ACC112 (cell line): ENCODE measurements at regions not wholly inside any gene's neighbourhood (a gene's known extent, or its start where the extent isn't known, plus 50 kb on each side); places are given as distances from the start of the nearest gene placed in this dataset.

Source experiments
- H2AFZ ChIP-seq: fragments of 200-600 bp; sonication (generic); one replicate; pipeline ENCODE4 v1.6.0; 2017; ENCODE audit warnings: antibody characterized with exemption, low read length; ENCODE audit not compliant: unreplicated experiment
- H3K27ac ChIP-seq: fragments of 200-600 bp; sonication (generic); 2 replicates; pipeline ENCODE4 v1.5.1; 2014; ENCODE audit warnings: low read depth, mild to moderate bottlenecking, antibody characterized with exemption, low read length, moderate library complexity
- H3K27me3 ChIP-seq: fragments of 200-600 bp; sonication (generic); 2 replicates; pipeline ENCODE4 v1.6.1; 2014; ENCODE audit warnings: mild to moderate bottlenecking, antibody characterized with exemption, low read length, moderate library complexity, mixed read lengths; ENCODE audit not compliant: insufficient read depth
- H3K36me3 ChIP-seq: fragments of 200-600 bp; sonication (generic); 2 replicates; pipeline ENCODE4 v1.6.1; 2016; ENCODE audit warnings: mild to moderate bottlenecking, antibody characterized with exemption, low read length, moderate library complexity, mixed read lengths; ENCODE audit not compliant: insufficient read depth
- H3K4me1 ChIP-seq: fragments of 200-600 bp; sonication (generic); one replicate; pipeline ENCODE4 v1.6.1; 2016; ENCODE audit warnings: low read length, mixed read lengths; ENCODE audit not compliant: insufficient read depth, unreplicated experiment, control insufficient read depth
- H3K4me3 ChIP-seq: fragments of 200-600 bp; sonication (generic); 2 replicates; pipeline ENCODE4 v1.5.1; 2014; ENCODE audit warnings: mild to moderate bottlenecking, low read depth, low read length
- H3K79me2 ChIP-seq: fragments of 200-600 bp; sonication (generic); one replicate; pipeline ENCODE4 v1.6.0; 2016; ENCODE audit warnings: low read length; ENCODE audit not compliant: control insufficient read depth, unreplicated experiment, insufficient read depth

DNA sequence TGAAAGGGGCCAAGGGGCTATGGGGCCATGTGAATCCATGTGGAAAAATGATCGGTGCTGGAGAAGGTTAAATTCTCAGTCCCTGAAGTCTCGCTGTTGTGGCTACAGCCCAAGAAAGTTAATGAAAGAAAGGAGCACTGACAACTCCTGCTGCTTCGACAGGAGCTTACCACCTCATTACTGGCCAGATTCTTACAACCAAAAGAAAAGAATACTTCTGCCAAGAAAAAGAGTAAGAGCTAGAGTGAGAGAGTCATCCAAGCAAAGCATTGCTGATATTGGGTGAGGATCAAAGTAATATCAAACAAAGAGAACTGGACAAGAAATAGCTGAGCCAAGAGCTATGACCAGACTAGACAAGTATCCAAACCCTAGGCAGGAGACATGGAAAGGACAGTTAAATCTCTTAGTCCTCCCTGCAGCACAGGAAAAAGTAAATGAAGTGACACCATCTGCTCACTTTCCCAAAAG is 348.4 kb upstream of the PLSCR5 start:
- Histone ChIP-seq H3K79me2 (no peaks in the 10 kb centered on the region), H3K4me3 (peak overlapping the region; percentile 12), H3K27me3 (no peaks in the 10 kb centered on the region), H3K27ac (no peak overlapping the region), H3K36me3 (no peaks in the 10 kb centered on the region), H3K4me1 (no peaks in the 10 kb centered on the region), H2AFZ (peak overlapping the region; percentile 84)

DNA sequence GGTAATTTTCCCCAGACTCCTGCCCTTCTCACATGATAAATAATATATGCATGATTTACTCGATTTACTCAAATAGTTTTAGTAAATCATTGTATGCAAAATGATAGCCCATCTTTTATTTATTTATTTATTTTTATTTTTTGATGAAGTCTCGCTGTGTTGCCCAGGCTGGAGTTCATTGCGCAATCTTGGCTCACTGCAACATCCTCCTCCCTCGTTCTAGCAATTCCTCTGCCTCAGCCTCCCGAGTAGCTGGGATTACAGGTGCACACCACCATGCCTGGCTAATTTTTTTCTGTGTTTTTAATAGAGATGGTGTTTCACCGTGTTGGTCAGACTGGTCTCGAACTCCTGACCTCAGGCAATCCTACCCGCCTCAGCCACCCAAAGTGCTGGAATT is 343.8 kb upstream of the PLSCR5 start:
- H3K36me3 ChIP-seq, result no peaks in the 10 kb centered on the region
- no peak overlapping the region for H3K27ac ChIP-seq
- H3K4me1 ChIP-seq, result no peaks in the 10 kb centered on the region
- H3K79me2 ChIP-seq, result no peaks in the 10 kb centered on the region
- H3K27me3 ChIP-seq, result no peaks in the 10 kb centered on the region
- H3K4me3 ChIP-seq, result no peak overlapping the region
- no peak overlapping the region for H2AFZ ChIP-seq

DNA sequence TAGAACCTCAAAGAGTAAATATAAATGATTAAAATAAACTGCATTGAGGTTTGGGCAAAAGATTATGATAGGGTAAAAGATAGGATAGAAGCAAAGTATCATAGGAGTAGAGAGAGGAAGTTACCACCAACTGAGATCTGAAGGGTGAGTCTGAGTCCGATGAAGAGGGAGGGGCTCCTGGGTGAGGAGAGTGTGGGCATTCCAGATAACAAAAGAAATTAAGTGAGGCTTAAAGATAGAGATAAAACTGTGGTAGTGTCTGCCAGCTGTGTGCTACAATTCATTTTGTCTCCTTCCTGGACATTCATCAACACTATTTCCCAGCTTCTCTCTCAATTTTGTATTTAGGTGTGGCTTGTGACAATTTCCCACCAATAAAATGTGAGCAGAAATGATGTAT is 343.0 kb upstream of the PLSCR5 start:
- Histone ChIP-seq H3K27ac (no peak overlapping the region), H3K4me1 (no peaks in the 10 kb centered on the region), H3K4me3 (no peak overlapping the region)

DNA sequence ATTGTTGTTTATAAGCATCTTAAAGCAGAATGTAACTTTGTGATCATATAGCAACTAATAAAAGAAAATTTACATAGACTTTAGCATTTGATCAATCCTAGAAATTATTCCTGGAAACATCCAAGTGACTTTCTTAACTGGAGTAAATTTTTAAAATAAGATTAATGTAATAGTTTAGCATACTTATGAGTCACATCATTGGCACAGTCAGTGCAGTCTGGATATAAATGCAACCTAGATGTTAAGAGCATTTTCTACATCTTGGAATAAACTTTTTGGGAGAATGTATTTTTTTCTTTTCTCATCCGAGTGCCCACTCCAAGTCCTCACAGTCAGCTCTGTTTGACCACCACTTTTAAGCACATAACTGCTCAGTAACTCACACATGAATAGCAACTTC is 324.6 kb upstream of the PLSCR5 start:
- H3K36me3 ChIP-seq, result no peaks in the 10 kb centered on the region
- peak overlapping the region; percentile 58 for H2AFZ ChIP-seq
- H3K4me1 ChIP-seq, result no peaks in the 10 kb centered on the region
- no peaks in the 10 kb centered on the region for H3K79me2 ChIP-seq
- H3K4me3 ChIP-seq, result no peak overlapping the region
- H3K27me3 ChIP-seq, result no peaks in the 10 kb centered on the region
- H3K27ac ChIP-seq, result no peak overlapping the region

More for the DNA sequence above, 343.0 kb upstream of the PLSCR5 start:
- Histone ChIP-seq H3K27me3 (no peaks in the 10 kb centered on the region), H2AFZ (no peak overlapping the region), H3K36me3 (no peaks in the 10 kb centered on the region), H3K79me2 (no peaks in the 10 kb centered on the region)

DNA sequence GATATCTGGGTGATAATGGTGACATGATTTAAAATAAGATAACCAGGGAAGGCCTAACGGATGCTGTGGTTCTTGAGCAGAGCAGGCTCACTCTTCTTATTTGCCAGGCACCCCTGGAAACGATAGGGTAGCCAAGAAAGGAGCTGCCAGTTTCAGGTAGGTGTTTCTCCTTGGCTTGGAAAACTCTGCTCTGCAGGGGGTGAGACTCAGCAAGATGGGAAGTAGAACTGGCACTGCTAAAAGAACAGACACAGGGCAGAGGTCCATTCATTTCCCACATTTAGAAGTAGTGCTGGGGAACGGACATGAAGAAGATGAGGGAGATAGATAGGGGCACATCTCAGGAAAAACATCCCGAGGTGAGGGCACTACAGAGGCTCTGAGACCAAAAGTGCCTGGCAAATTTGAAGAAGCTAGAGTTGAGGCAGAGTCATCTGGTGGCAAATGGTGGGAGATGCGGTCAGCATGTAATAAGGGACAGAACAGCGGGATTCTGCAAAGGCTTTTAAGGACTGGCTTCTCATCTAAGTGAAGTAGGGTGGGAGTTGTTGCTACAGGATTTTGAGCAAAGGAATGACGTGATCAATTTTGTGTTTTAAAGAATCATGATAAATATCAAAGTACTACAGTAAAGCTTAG is 323.4 kb upstream of the PLSCR5 start:
- Histone ChIP-seq H3K27me3 (no peaks in the 10 kb centered on the region), H2AFZ (no peak overlapping the region), H3K27ac (no peak overlapping the region), H3K79me2 (no peaks in the 10 kb centered on the region), H3K4me3 (no peak overlapping the region), H3K4me1 (no peaks in the 10 kb centered on the region), H3K36me3 (no peaks in the 10 kb centered on the region)

DNA sequence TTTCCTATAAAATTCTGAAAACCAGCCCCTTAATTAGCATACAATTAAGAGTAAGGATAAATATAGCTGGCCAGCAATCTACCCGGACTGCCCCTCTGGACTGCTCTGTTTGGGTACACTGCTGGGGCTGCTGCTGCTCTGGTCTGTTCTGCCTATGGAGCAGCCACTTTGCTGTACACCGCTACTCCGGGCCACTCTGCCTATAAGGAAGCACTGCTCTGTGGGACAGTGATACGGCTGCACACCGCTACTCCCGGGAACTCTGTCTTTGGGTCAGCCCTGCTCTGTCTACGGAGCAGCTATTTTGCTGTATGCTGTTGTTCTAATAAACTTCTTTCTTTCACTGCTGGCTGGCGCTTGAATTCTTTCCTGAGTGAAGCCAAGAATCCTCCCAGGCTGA is 316.5 kb upstream of the PLSCR5 start:
- H3K27ac ChIP-seq, result no peak overlapping the region
- no peak overlapping the region for H3K4me3 ChIP-seq
- no peaks in the 10 kb centered on the region for H3K4me1 ChIP-seq
- no peak overlapping the region for H2AFZ ChIP-seq
- no peaks in the 10 kb centered on the region for H3K79me2 ChIP-seq
- H3K36me3 ChIP-seq, result no peaks in the 10 kb centered on the region
- no peaks in the 10 kb centered on the region for H3K27me3 ChIP-seq

DNA sequence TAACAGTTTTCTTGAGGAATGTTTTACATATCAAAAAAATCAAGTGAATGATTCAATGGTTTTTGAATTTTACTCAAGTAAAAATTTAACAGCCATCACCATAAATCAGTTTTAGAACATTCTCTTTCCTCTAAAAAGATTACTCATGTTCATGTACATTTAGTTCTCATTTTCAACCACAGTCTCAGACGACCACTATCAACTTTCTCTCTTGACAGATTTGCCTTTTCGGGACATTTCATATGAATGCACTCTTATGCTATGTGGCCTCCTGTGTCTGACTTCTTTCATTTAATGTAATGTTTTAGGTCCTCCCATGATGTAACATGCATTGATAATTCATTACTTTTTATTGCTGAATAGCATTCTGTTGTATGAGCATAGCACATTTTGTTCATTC is 309.3 kb upstream of the PLSCR5 start:
- no peak overlapping the region for H2AFZ ChIP-seq
- no peak overlapping the region for H3K27ac ChIP-seq
- no peak overlapping the region for H3K4me3 ChIP-seq
- H3K4me1 ChIP-seq, result no peaks in the 10 kb centered on the region
- H3K27me3 ChIP-seq, result no peaks in the 10 kb centered on the region
- no peaks in the 10 kb centered on the region for H3K36me3 ChIP-seq
- no peaks in the 10 kb centered on the region for H3K79me2 ChIP-seq

DNA sequence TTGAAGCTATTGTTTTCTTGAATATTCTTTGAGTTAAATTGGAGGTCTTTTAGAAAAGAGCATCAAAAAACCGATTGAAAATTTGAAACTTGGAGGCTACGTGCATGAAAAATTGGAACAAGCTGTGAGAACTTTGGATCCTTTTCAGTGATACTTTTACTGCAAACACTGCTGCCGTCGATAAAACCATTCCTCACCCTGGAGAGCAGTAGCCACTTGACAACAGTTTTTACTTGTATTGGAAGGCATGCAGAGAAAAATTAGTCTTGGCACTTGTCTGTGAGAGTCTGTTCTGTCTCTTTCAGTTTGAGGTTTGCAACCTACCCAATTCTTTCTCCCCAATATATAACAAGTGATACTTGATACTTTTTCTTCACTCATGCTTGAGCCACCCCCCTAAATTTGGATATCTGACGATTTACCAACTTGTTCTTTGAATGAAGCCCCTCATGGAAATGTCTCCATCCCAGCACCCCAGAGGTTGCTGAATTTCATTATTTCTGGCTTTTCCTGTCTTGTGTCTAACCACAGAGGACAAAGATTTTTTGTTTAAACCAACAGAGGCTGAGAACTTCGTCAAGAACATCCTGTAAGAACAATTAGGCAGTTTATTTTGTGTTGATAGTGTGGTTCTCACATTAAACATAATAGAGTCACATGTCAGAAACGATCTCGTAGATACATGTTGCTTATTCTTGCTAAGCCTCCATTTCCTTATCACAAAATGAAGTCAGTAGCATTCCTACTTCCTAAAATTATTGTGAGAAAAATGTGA is 307.3 kb upstream of the PLSCR5 start:
- H3K79me2 ChIP-seq, result no peaks in the 10 kb centered on the region
- no peak overlapping the region for H3K27ac ChIP-seq
- H2AFZ ChIP-seq, result peak overlapping the region; percentile 10
- H3K4me1 ChIP-seq, result no peaks in the 10 kb centered on the region
- H3K4me3 ChIP-seq, result no peak overlapping the region
- H3K27me3 ChIP-seq, result no peaks in the 10 kb centered on the region
- H3K36me3 ChIP-seq, result no peaks in the 10 kb centered on the region

DNA sequence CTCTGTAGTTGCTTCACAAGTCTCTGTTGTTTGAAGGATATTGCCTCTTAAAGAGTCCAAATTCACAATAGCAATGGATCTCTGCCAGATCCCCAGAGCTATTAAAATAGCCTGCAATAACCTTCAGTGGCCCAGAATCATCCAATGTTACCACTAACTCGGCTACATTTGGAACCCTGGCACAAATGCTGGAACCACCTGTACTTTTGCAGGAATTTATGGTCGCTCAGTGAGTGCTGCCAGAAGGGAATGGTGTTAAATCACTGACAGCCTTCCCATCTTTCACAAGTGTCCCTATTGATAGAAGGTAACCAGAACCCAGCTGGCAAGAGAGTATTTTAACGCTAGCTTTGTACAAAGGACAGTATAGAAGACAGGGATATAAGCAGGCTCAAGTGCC is 298.8 kb upstream of the PLSCR5 start:
- Histone ChIP-seq H3K4me3 (no peak overlapping the region), H3K4me1 (no peaks in the 10 kb centered on the region), H3K36me3 (no peaks in the 10 kb centered on the region), H2AFZ (no peak overlapping the region), H3K27me3 (no peaks in the 10 kb centered on the region), H3K79me2 (no peaks in the 10 kb centered on the region), H3K27ac (no peak overlapping the region)

DNA sequence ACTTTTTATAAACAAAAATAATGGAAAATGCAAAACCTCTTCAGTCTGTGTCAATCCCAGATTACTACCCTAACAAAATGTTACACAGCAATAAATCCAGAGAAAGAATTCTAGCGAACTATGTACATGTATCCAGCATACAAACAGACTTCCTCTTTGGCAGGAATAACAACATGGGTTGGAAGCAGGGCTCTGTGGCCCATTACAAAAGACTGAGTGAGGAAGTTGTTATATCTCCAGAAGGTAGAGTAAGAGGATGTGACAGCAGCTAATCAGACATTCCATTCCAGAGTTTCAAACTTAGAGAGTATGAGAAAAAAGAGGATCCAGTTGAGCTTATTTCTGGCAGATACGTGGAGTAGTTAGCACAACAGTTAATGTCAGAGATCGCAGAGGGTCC is 294.0 kb upstream of the PLSCR5 start:
- Histone ChIP-seq H2AFZ (no peak overlapping the region), H3K4me1 (peaks cover 13% of the 10 kb centered on the region), H3K79me2 (no peaks in the 10 kb centered on the region), H3K4me3 (no peak overlapping the region), H3K27ac (no peak overlapping the region), H3K36me3 (no peaks in the 10 kb centered on the region), H3K27me3 (no peaks in the 10 kb centered on the region)

DNA sequence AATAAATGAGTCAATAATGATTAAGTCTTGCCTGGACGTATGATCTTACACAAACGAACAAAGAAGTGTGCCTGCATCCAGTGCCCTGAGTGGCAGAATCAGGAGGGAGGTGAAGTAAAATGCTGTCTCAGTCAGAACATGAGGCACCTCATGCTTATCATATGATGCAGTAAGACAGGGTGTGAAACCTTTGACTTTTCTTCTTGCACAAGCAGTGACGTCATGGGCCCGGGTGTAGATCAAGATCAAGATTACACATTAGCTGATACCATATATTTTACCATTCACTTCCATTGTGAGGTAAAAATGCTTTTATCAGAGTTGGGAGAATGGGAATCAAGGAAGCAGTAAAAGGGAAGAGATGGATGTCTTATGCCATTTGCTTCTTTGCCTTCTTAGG is 291.6 kb upstream of the PLSCR5 start:
- H3K4me1 ChIP-seq, result peaks cover 17% of the 10 kb centered on the region
- H2AFZ ChIP-seq, result no peak overlapping the region
- no peaks in the 10 kb centered on the region for H3K36me3 ChIP-seq
- no peak overlapping the region for H3K4me3 ChIP-seq
- H3K79me2 ChIP-seq, result no peaks in the 10 kb centered on the region
- H3K27me3 ChIP-seq, result no peaks in the 10 kb centered on the region
- no peak overlapping the region for H3K27ac ChIP-seq
